Panc1 (cell line): ENCODE measurements at regions not wholly inside any gene's neighbourhood (a gene's known extent, or its start where the extent isn't known, plus 50 kb on each side); places are given as distances from the start of the nearest gene placed in this dataset.

Source experiments
- ATAC-seq: fragments of 200-7000 bp; cut with Tn5 transposase; 2 replicates; pipeline ENCODE4 v1.9.1; 2020; ENCODE audit warnings: mild to moderate bottlenecking, moderate library complexity
- BruUV-seq: library from RNA; stranded (reverse); fragments of 400-500 nt; replicated peaks from 2 replicates; lab custom pipeline; 2021; lab: Mats Ljungman, UMichigan
- CTCF ChIA-PET: fragments of 300-600 bp; sonication (Branson Sonifier 250); formaldehyde crosslinking; loops from one replicate; lab custom pipeline; 2022; ENCODE audit warnings: antibody characterized with exemption; lab: Charles Lee
- POLR2A ChIA-PET: fragments of 300-600 bp; sonication (Branson Sonifier 250); formaldehyde crosslinking; loops from one replicate; lab custom pipeline; 2022; ENCODE audit warnings: antibody characterized with exemption; lab: Charles Lee
- DNase-seq: peaks from one replicate; pipeline ENCODE4 v3.0.0-alpha.2; 2010; ENCODE audit warnings: low read depth, low spot score
- H3K27ac ChIP-seq: 2 replicates; pipeline ENCODE4 v1.5.1; 2011; ENCODE audit warnings: mild to moderate bottlenecking, low read length, inconsistent platforms
- H3K27me3 ChIP-seq: fragments of 200-500 bp; sonication (Bioruptor generic); 2 replicates; pipeline ENCODE4 v1.6.0; 2014; ENCODE audit warnings: low read length, inconsistent platforms; ENCODE audit not compliant: control insufficient read depth, insufficient read depth
- H3K36me3 ChIP-seq: fragments of 200-500 bp; sonication (Bioruptor generic); 2 replicates; pipeline ENCODE4 v1.5.1; 2014; ENCODE audit warnings: inconsistent platforms, mild to moderate bottlenecking, low read length, moderate library complexity; ENCODE audit not compliant: control insufficient read depth, insufficient read depth
- H3K4me1 ChIP-seq: 2 replicates; pipeline ENCODE4 v1.5.1; 2011; ENCODE audit warnings: inconsistent platforms, mild to moderate bottlenecking, low read length, moderate library complexity; ENCODE audit not compliant: control insufficient read depth, insufficient read depth
- H3K4me3 ChIP-seq, 2 experiments: 2 replicates each; pipeline ENCODE4 v1.5.1; 2011 to 2012; ENCODE audit warnings: low read depth in 2 of 2, low read length in 2 of 2, mild to moderate bottlenecking in 2 of 2, inconsistent platforms in 1 of 2, moderate library complexity in 1 of 2
- H3K9me3 ChIP-seq: fragments of 200-500 bp; sonication (Bioruptor generic); 2 replicates; pipeline ENCODE4 v1.5.1; 2014; ENCODE audit warnings: low read depth, mild to moderate bottlenecking, inconsistent platforms, low read length, moderate library complexity; ENCODE audit not compliant: control insufficient read depth, insufficient read depth
- CTCF ChIP-seq: fragments of 450-650 bp; IDR thresholded peaks from 2 replicates; pipeline ENCODE4 v1.5.1; 2017; ENCODE audit warnings: mild to moderate bottlenecking
- POLR2AphosphoS5 ChIP-seq: IDR thresholded peaks from 2 replicates; pipeline ENCODE4 v1.6.1; 2012; ENCODE audit warnings: mild to moderate bottlenecking, low read depth, low read length, moderate library complexity
- REST ChIP-seq, 2 experiments: IDR thresholded peaks; 2 replicates each; pipeline ENCODE4 v1.6.1; 2011 to 2012; ENCODE audit warnings: low read depth in 2 of 2, control low read depth in 1 of 2, low read length in 1 of 2, mild to moderate bottlenecking in 1 of 2, moderate library complexity in 1 of 2; ENCODE audit not compliant: insufficient read depth in 1 of 2
- SIN3A ChIP-seq: IDR thresholded peaks from 2 replicates; pipeline ENCODE4 v1.6.1; 2012; ENCODE audit warnings: low read depth, mild to moderate bottlenecking, low read length, moderate library complexity, borderline replicate concordance; ENCODE audit not compliant: insufficient read depth
- TCF7L2 ChIP-seq: IDR thresholded peaks from 2 replicates; pipeline ENCODE4 v1.6.1; 2011; ENCODE audit warnings: mild to moderate bottlenecking, low read depth, low read length, inconsistent platforms
- in situ Hi-C: cut with HindIII; loops from 2 replicates; pipeline ENCODE4 v1.10.0; 2016; ENCODE audit warnings: low sequenced_read_pairs, low pct_unique_long_range_greater_than_20kb
- intact Hi-C: fragments of 100-400 bp; cut with micrococcal nuclease; formaldehyde crosslinking; loops from one replicate; pipeline ENCODE4 v1.10.0; 2022; ENCODE audit not compliant: unreplicated experiment

- CTCF ChIA-PET: no interaction called here
- Histone ChIP-seq H3K4me1 (no peaks in the 10 kb centered on the region), H3K4me3 (no peak overlapping the region), H3K27me3 (no peaks in the 10 kb centered on the region), H3K27ac (no peak overlapping the region), H3K9me3 (no peaks in the 10 kb centered on the region), H3K36me3 (no peaks in the 10 kb centered on the region)
- DNase-seq (no peak), ATAC-seq (no peak)
- no peak for TF ChIP-seq SIN3A
- no peak for TF ChIP-seq POLR2AphosphoS5
- no peak for TF ChIP-seq TCF7L2
- no peak for TF ChIP-seq REST (IDR thresholded peaks at IDR 0.05; ENCODE audit: insufficient read depth in 1 of 2, low read depth in 2 of 2, low read length in 1 of 2)
- TF ChIP-seq CTCF: no peak
- BruUV-seq: no TSS peak
- in situ Hi-C loops: no loop called here
- POLR2A ChIA-PET: no interaction called here
- intact Hi-C loops: no loop called here
Measured at GRCh38 chr1:224791362-224791941, 138.0 kb upstream of the DNAH14 start.

GRCh38 chr1:224795591-224795990, 133.9 kb upstream of the DNAH14 start:
- in situ Hi-C loops: no loop called here
- no peak for TF ChIP-seq POLR2AphosphoS5
- no peak for TF ChIP-seq CTCF
- TF ChIP-seq REST (IDR thresholded peaks at IDR 0.05; ENCODE audit: insufficient read depth in 1 of 2, low read depth in 2 of 2, low read length in 1 of 2): no peak
- TF ChIP-seq SIN3A: no peak
- no peak for TF ChIP-seq TCF7L2
- no peak for ATAC-seq
- Histone ChIP-seq H3K9me3 (no peaks in the 10 kb centered on the region), H3K27me3 (no peaks in the 10 kb centered on the region), H3K36me3 (no peaks in the 10 kb centered on the region), H3K4me3 (no peak overlapping the region), H3K4me1 (no peaks in the 10 kb centered on the region), H3K27ac (no peak overlapping the region)
- intact Hi-C loops: no loop called here
- BruUV-seq: no TSS peak
- POLR2A ChIA-PET: no interaction called here
- CTCF ChIA-PET: no interaction called here
- DNase-seq: no peak
